Activated CD4-positive, alpha-beta T cell treated with anti-CD3 and anti-CD28 coated beads, Interleukin-2, amount 10 ng/mL, durations not matched to agents 24 days and 14 days (primary cell): ENCODE measurements at regions not wholly inside any gene's neighbourhood (a gene's known extent, or its start where the extent isn't known, plus 50 kb on each side); places are given as distances from the start of the nearest gene placed in this dataset.
"Not testable (repeated sequence)": the region's sequence is repeated elsewhere in the genome, so short reads cannot be mapped to it uniquely, and the experiment has no call there.

Experiments
- DNase-seq: peaks from one replicate; pipeline ENCODE4 v3.0.0; 2022
- H3K27ac Mint-ChIP-seq: one replicate; pipeline ENCODE4 v1.8.0; 2022; ENCODE audit warnings: mild to moderate bottlenecking, mixed read lengths
- H3K27me3 Mint-ChIP-seq: one replicate; pipeline ENCODE4 v1.8.0; 2022; ENCODE audit warnings: mixed read lengths
- H3K36me3 Mint-ChIP-seq: one replicate; pipeline ENCODE4 v1.8.0; 2022; ENCODE audit warnings: low read depth, mild to moderate bottlenecking, mixed read lengths
- H3K4me1 Mint-ChIP-seq: one replicate; pipeline ENCODE4 v1.8.0; 2021; ENCODE audit warnings: mixed read lengths
- H3K4me3 Mint-ChIP-seq: one replicate; pipeline ENCODE4 v1.8.0; 2022; ENCODE audit warnings: mild to moderate bottlenecking, moderate library complexity, mixed read lengths
- H3K9me3 Mint-ChIP-seq: one replicate; pipeline ENCODE4 v1.8.0; 2021; ENCODE audit warnings: mixed read lengths
- intact Hi-C: fragments of 100-400 bp; cut with micrococcal nuclease; formaldehyde crosslinking; loops from one replicate; pipeline ENCODE4 v1.15.1; 2023

DNA sequence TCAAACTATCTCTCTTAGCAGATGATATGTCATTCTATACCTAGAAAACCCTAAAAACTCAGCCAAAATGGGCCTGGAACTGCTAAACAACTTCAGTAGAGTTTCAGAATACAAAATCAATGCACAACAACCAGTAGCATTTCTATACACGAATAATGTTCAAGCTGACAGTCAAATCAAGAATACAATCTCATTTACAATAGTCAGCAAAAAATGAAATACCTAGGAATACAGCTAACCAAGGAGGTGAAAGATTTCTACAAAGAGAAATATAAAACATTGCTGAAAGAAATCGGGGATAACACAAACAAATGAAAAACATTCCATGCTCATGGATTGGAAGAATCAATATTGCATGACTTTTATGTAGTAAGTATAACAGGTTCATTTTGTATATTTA is 804.8 kb downstream of the SLITRK1 start:
- intact Hi-C loops, result no loop called here
- no peak overlapping the region for H3K4me3 Mint-ChIP-seq
- peaks cover 4% of the 10 kb centered on the region for H3K9me3 Mint-ChIP-seq
- no peak for DNase-seq
- H3K4me1 Mint-ChIP-seq, result no peaks in the 10 kb centered on the region
- H3K27ac Mint-ChIP-seq, result no peak overlapping the region
- H3K36me3 Mint-ChIP-seq, result no peaks in the 10 kb centered on the region
- no peaks in the 10 kb centered on the region for H3K27me3 Mint-ChIP-seq

- H3K27me3 Mint-ChIP-seq, intact Hi-C loops, H3K27ac Mint-ChIP-seq, H3K4me1 Mint-ChIP-seq, H3K9me3 Mint-ChIP-seq, H3K36me3 Mint-ChIP-seq, H3K4me3 Mint-ChIP-seq, DNase-seq: not testable (repeated sequence)
These were observed 808.3 kb downstream of the SLITRK1 start for GRCh38 chr13:83073930-83074329.

DNA sequence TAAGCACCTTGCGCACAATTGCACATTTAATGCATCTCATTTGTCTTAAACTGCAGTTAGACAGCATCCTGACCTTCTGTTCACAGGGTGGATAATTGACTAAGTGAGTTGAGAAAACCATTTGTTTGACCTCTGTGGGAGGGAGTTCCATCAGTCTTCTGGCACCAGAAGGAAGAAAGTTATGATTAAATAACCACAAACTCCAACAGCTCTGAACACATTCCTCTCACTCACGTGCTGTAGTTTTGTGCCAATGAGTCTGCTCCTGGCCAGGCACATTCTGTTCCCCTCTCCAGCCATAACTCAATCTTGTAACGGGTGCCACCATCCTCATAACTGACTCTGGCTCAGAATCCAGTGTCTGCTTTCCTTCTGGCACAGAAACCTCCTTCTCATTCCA is 817.2 kb downstream of the SLITRK1 start:
- intact Hi-C loops, result no loop called here
- H3K27me3 Mint-ChIP-seq, result no peaks in the 10 kb centered on the region
- H3K27ac Mint-ChIP-seq, result no peak overlapping the region
- H3K4me3 Mint-ChIP-seq, result no peak overlapping the region
- H3K9me3 Mint-ChIP-seq, result no peaks in the 10 kb centered on the region
- no peaks in the 10 kb centered on the region for H3K4me1 Mint-ChIP-seq
- no peak for DNase-seq
- no peaks in the 10 kb centered on the region for H3K36me3 Mint-ChIP-seq

- Mint-ChIP-seq H3K27me3 (no peaks in the 10 kb centered on the region), H3K9me3 (peaks cover 3% of the 10 kb centered on the region), H3K4me1 (no peaks in the 10 kb centered on the region), H3K36me3 (no peaks in the 10 kb centered on the region), H3K4me3 (no peak overlapping the region), H3K27ac (no peak overlapping the region)
- intact Hi-C loops, result no loop called here
- no peak for DNase-seq
These were observed 825.2 kb downstream of the SLITRK1 start for GRCh38 chr13:83057119-83057518.

GRCh38 chr13:83056269-83056668 is 826.0 kb downstream of the SLITRK1 start:
- Mint-ChIP-seq H3K27ac (no peak overlapping the region), H3K9me3 (peaks cover 3% of the 10 kb centered on the region), H3K27me3 (no peaks in the 10 kb centered on the region), H3K4me3 (no peak overlapping the region), H3K4me1 (no peaks in the 10 kb centered on the region), H3K36me3 (no peaks in the 10 kb centered on the region)
- no peak for DNase-seq
- intact Hi-C loops, result no loop called here

DNA sequence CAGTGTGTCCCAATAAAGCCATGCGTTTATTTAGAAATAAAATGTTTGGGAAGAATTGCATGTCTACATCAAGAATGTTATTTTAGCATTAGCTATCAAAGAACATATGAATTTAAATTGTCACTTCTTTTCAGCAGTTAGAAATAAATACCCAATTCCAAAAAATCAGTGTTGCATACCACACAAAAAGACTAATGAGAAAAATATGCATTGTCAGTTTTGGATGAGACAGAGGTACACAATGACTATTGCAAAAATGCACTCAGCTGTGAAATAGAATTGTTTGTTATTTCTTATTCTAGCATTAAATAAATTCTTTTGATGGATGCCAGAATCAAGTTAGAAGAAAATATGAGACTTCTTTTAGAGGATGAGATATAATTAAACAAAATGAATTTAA is 833.9 kb downstream of the SLITRK1 start:
- H3K36me3 Mint-ChIP-seq, result no peaks in the 10 kb centered on the region
- peaks cover 3% of the 10 kb centered on the region for H3K9me3 Mint-ChIP-seq
- no peak overlapping the region for H3K27ac Mint-ChIP-seq
- intact Hi-C loops, result no loop called here
- H3K4me3 Mint-ChIP-seq, result no peak overlapping the region
- no peaks in the 10 kb centered on the region for H3K27me3 Mint-ChIP-seq
- DNase-seq, result no peak
- no peaks in the 10 kb centered on the region for H3K4me1 Mint-ChIP-seq

- Mint-ChIP-seq H3K36me3 (no peaks in the 10 kb centered on the region), H3K27me3 (no peaks in the 10 kb centered on the region), H3K4me1 (no peaks in the 10 kb centered on the region), H3K4me3 (no peak overlapping the region), H3K27ac (no peak overlapping the region), H3K9me3 (peaks cover 7% of the 10 kb centered on the region)
- intact Hi-C loops, result no loop called here
- no peak for DNase-seq
These were observed 857.2 kb downstream of the SLITRK1 start for GRCh38 chr13:83024955-83025594.

DNA sequence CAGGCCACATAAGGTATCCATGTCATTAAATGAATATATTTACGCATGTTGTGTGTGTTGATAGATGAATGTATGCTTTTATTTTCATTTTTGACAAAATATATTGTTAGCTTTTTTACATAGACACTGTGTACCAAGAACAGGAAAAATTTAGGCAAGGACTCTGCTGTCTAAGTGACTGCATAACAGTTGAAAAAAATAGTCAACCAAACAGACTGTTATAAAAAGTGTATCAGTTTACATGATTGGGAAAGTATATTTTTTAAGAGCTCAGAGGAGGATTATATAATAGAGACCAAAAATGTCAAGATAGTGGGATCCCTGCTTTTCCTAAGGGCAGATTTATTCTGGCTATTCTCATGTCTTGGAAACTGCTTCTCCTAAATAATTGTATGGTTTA is 858.0 kb downstream of the SLITRK1 start:
- Mint-ChIP-seq H3K36me3 (no peaks in the 10 kb centered on the region), H3K9me3 (peaks cover 7% of the 10 kb centered on the region), H3K27me3 (no peaks in the 10 kb centered on the region), H3K4me1 (no peaks in the 10 kb centered on the region), H3K4me3 (no peak overlapping the region), H3K27ac (no peak overlapping the region)
- DNase-seq, result no peak
- intact Hi-C loops, result no loop called here

DNA sequence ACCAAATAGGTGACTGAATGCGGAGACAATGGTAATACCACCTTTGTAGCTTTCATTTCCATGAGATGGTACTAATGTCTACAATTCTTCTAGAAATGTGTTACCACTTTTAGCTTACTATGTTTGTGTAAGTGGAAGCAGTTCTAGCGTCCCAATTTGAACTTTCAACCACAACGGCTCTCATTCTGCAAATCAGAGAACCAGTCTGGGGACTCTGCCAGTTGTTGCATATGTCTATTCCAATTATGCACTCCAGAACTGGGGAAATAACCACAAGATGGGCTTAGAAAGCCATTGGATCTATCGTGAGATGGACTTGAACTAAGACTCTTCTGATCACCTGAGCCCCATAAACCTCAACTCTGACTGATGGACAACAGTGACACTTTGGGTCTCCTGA is 862.3 kb downstream of the SLITRK1 start:
- DNase-seq, result no peak
- no peak overlapping the region for H3K4me3 Mint-ChIP-seq
- intact Hi-C loops, result no loop called here
- no peak overlapping the region for H3K27ac Mint-ChIP-seq
- H3K27me3 Mint-ChIP-seq, result no peaks in the 10 kb centered on the region
- no peaks in the 10 kb centered on the region for H3K9me3 Mint-ChIP-seq
- H3K36me3 Mint-ChIP-seq, result no peaks in the 10 kb centered on the region
- no peaks in the 10 kb centered on the region for H3K4me1 Mint-ChIP-seq

DNA sequence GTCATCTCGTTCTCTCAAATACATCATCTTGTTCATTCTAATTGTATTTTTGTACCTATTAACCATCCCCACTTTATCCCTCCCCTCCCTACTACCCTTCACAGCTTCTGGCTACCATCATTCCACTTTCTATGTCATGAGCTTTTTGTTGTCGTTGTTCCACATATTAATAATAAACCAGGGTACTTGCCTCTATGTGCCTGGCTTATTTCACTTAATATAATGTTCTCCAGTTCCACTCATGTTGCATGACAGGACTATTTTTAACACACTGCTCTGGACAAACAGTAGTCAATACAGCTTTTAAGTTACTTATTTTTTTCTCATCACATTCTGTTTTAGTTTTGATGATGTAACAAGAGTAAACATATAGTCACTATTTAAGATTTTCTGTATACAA is 872.3 kb downstream of the SLITRK1 start:
- DNase-seq, result no peak
- peaks cover 3% of the 10 kb centered on the region for H3K9me3 Mint-ChIP-seq
- no peaks in the 10 kb centered on the region for H3K36me3 Mint-ChIP-seq
- H3K27ac Mint-ChIP-seq, result no peak overlapping the region
- H3K27me3 Mint-ChIP-seq, result no peaks in the 10 kb centered on the region
- intact Hi-C loops, result no loop called here
- H3K4me1 Mint-ChIP-seq, result no peaks in the 10 kb centered on the region
- H3K4me3 Mint-ChIP-seq, result no peak overlapping the region

DNA sequence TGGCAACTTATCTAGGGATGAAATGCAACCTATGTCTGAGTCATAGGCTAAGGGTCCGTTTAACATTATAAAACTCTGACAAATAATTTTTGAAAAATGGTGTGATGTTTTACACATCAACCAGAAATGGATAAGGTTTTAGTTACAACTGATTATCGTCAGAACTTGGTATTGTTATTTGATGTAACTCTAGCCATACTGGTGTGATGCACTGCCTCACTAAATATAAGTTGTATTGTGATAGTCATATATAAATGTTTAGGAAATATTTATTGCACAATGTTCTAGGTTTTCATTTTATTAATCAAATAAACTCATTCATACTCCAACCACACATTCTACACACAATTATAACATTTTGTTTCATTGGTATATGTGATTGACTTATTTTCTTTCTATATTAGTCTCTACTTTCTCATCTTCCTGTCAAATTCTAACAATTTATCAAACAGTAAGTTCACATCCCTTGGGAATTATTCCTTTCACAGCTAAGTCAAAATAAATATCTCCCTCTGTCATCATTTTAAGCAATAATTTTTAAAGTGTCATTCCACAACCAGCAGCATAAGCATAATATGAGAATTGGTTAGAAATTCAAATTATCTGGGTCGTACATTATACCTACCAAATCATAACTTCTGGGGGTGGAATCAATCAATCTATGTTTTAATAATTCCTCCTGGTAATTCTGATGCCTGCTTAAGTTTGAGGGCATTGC is 873.9 kb downstream of the SLITRK1 start:
- no peak overlapping the region for H3K27ac Mint-ChIP-seq
- no peak for DNase-seq
- H3K36me3 Mint-ChIP-seq, result no peaks in the 10 kb centered on the region
- H3K4me3 Mint-ChIP-seq, result no peak overlapping the region
- intact Hi-C loops, result no loop called here
- H3K27me3 Mint-ChIP-seq, result no peaks in the 10 kb centered on the region
- H3K9me3 Mint-ChIP-seq, result peaks cover 3% of the 10 kb centered on the region
- no peaks in the 10 kb centered on the region for H3K4me1 Mint-ChIP-seq

DNA sequence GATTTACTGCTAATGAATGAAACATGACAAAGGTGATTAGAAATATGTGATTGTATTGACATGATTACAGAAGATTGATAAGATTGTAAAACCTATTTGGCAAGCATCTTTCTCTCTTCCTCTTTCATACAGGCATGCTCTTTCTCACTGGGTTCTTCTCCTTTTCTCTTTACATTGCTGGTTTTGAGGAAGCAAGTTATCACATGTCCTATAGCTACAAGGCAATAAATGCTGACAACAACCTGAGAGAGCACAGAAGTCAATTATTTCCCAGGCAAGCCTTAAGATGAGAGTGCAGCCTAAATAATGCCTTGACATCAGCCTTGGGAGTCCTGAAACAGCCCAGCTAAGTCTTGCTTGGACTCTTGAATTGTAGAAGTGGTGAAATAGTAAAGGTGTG is 875.0 kb downstream of the SLITRK1 start:
- Mint-ChIP-seq H3K27me3 (no peaks in the 10 kb centered on the region), H3K27ac (no peak overlapping the region), H3K36me3 (no peaks in the 10 kb centered on the region), H3K9me3 (peaks cover 3% of the 10 kb centered on the region), H3K4me3 (no peak overlapping the region), H3K4me1 (no peaks in the 10 kb centered on the region)
- DNase-seq, result no peak
- intact Hi-C loops, result no loop called here

GRCh38 chr13:83003185-83003584 is 879.1 kb downstream of the SLITRK1 start:
- DNase-seq, result no peak
- intact Hi-C loops, result no loop called here
- H3K4me3 Mint-ChIP-seq, result no peak overlapping the region
- no peaks in the 10 kb centered on the region for H3K36me3 Mint-ChIP-seq
- H3K27me3 Mint-ChIP-seq, result no peaks in the 10 kb centered on the region
- H3K27ac Mint-ChIP-seq, result no peak overlapping the region
- no peaks in the 10 kb centered on the region for H3K4me1 Mint-ChIP-seq
- peaks cover 5% of the 10 kb centered on the region for H3K9me3 Mint-ChIP-seq

DNA sequence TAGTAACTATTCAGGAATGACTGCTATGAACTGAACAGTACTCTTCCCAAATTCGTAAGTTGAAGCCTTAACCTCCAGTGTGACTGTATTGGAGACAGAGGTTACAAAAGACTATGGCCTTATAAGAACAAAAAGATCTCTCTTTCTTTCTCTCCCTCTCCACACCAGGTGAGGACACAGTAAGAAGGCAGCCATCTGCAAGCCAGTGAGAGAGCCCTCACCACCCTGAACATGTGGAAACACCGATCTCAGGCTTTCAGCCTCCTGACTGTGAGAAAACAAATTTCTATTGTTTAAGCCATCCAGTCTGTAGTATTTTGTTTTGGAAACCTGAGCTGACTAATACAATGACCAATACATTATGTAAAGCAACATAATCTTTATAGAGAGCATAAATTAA is 888.9 kb downstream of the SLITRK1 start:
- Mint-ChIP-seq H3K4me1 (no peaks in the 10 kb centered on the region), H3K36me3 (no peaks in the 10 kb centered on the region), H3K4me3 (no peak overlapping the region), H3K9me3 (no peaks in the 10 kb centered on the region), H3K27me3 (no peaks in the 10 kb centered on the region), H3K27ac (no peak overlapping the region)
- intact Hi-C loops, result no loop called here
- no peak for DNase-seq

DNA sequence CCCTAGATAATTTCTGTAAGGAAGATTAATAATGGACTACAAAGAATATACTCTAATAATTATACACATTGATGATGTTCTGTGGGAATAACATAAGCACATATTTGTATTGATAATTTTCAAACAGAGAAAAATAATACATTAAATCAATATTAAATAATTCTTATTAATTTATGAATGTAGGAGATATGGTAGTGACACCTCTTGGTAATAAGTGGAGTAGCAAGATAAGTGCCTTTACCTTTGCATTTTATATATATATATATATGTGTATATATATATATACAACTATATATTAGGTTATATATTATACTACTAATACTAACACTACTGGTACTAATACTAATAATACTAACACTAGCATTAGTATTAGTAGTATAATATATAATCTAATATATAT is 905.8 kb downstream of the SLITRK1 start:
- Mint-ChIP-seq H3K27ac (no peak overlapping the region), H3K4me1 (no peaks in the 10 kb centered on the region), H3K36me3 (no peaks in the 10 kb centered on the region), H3K27me3 (no peaks in the 10 kb centered on the region), H3K9me3 (peaks cover 8% of the 10 kb centered on the region), H3K4me3 (no peak overlapping the region)
- intact Hi-C loops, result no loop called here
- no peak for DNase-seq
